GM13976 (cell line): ENCODE measurements at regions not wholly inside any gene's neighbourhood (a gene's known extent, or its start where the extent isn't known, plus 50 kb on each side); places are given as distances from the start of the nearest gene placed in this dataset.

Source experiments
- DNase-seq: peaks from one replicate; pipeline ENCODE4 v3.0.0; 2012; ENCODE audit warnings: low spot score
- CTCF ChIP-seq: IDR thresholded peaks from 2 replicates; pipeline ENCODE4 v1.5.1; 2012; ENCODE audit warnings: borderline replicate concordance, mild to moderate bottlenecking; ENCODE audit not compliant: insufficient read depth; ENCODE audit errors: extremely low read depth, missing control alignments, control extremely low read depth
- in situ Hi-C: fragments of 300-500 bp; cut with MboI; formaldehyde crosslinking; loops from one replicate; pipeline ENCODE4 v1.12.0; 2022; ENCODE audit warnings: low sequenced_read_pairs, mixed read lengths, inconsistent platforms; ENCODE audit not compliant: unreplicated experiment

GRCh38 chr21:43294194-43294902, 125.5 kb downstream of the CRYAA start:
- in situ Hi-C loops = no loop called here
- TF ChIP-seq CTCF = no peak
- DNase-seq = no peak

DNA sequence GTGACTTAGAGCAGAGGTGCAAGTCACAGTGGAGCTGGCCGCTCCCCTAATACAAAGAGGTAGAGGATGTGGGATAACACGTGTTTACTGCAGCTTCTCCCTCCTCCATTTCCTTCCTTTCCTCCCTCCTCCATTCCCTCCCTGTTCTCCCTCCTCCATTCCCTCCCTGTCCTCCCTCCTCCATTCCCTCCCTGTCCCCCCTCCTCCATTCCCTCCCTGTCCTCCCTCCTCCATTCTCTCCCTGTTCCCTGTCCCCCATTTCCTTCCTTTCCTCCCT, 124.0 kb downstream of the CRYAA start:
- DNase-seq = no peak
- no peak for TF ChIP-seq CTCF
- in situ Hi-C loops = no loop called here

DNA sequence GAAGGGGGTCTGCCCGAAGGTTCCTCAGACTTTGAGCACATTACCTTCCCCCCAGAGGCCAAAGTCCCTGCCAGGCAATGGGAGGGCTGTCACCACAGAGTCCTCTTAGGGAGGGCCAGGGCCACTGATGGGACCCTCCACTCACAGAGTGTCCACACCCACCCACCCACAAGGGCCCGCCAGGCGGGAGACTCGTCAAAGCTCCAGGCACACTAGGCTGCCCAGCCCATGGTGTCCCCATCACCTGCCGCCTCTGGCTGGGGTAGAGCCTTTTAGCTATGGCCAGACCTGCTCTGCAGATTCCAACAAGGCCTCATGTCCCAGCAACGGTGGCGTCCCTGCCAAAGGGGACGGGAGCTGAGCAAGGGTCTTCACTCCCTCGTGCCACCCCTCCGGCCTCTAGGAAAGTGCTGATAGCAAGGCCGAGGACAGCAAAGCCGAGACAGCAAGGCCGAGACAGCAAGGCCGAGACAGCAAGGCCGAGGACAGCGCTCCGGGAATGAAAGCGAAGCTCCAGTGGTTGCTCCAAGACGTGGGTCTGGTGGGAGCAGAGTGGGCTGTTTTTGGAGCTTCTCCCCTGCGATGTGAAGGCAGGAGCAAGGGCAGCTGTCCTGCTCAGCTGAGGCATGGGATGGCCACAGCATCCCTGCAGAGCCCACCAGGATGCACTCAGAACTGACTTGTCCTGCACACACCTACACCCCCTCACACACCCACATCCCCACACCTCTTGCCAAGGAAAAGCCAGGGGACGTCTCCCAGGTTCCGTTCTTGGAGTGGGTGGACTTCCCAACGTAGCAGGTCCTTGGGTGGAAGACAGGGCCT, 123.4 kb downstream of the CRYAA start:
- no peak for DNase-seq
- in situ Hi-C loops = no loop called here
- no peak for TF ChIP-seq CTCF

DNA sequence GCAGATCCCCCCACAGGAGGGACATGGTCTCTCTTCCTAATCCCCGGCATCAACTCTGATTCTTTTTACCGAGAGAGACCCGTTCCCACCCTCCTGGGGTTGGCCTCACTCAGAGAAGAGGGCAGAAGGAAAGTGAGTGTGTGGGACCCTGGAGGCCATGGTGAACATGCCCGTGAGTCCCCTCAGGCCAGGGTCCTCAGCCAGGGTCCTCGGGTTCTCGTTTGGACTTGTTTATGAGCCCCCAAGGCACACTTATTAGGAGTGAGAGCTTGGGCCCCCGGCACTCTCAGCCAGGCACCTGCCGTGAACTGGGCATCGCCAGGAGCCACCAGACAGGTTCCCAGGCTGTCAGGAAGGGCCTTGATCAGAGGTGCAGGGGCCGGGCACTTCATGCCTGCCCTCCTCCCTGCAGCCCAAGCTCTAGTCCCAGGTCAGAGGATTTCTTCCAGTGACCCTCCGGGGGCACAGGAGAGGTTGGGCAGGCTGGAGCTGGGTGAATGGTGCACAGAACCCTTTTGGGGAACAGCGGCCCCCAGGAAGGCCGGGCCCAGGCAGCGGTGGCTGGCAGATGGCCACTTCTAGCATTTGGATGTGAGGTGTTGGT, 122.6 kb downstream of the CRYAA start:
- no peak for TF ChIP-seq CTCF
- DNase-seq = no peak
- in situ Hi-C loops = no loop called here

DNA sequence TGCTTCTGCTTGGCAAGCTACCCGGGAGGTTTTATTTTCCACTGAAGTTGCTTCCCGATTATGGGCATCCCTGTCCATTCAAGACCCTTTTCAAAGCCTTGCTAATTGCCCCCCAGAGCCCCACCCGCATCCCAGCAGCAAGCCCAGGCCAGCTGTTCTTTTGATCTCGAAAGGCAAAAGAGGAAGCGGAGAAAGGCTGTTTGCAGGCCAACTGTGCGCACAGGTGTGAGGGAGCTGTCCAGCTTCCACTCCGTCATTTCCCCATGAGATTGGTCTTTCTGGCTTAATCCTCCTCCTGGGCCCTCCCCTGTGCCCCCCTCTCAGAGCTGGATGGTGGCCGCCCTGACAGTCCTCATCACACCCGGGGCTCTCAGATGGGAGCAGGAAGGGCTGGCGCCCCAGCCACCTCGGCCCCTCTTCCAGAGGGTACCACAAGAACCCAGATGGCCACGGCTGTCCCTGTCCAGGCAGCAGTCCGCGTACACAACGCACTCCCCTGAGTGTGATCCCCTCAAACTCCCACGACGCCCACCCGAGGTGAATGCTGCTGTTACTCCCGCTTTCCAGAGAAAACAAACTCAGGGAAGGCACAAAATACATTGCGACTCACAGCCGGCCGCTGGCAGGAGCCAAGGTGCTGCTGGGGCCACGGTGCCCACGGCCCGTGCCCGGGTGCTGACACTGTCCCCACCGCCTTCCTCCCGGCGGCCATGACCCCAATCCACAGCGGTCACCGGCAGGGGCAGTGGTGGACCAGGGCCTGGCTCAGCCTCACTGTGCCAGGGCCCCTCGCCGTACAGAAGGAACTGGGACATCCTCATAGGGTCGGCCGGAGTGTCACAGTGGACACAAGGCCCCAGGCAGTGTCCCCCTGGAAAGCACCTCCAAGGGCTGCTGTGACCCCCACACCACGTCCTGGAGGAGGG, 121.9 kb downstream of the CRYAA start:
- no peak for TF ChIP-seq CTCF
- in situ Hi-C loops = no loop called here
- DNase-seq = peak; percentile 77

- in situ Hi-C loops = no loop called here
- TF ChIP-seq CTCF = no peak
- DNase-seq = no peak
Observed at GRCh38 chr21:43289966-43290365, 121.2 kb downstream of the CRYAA start.
